ENCODE measurements at regions not wholly inside any gene's neighbourhood (a gene's known extent, or its start where the extent isn't known, plus 50 kb on each side); places are given as distances from the start of the nearest gene placed in this dataset.

DNA sequence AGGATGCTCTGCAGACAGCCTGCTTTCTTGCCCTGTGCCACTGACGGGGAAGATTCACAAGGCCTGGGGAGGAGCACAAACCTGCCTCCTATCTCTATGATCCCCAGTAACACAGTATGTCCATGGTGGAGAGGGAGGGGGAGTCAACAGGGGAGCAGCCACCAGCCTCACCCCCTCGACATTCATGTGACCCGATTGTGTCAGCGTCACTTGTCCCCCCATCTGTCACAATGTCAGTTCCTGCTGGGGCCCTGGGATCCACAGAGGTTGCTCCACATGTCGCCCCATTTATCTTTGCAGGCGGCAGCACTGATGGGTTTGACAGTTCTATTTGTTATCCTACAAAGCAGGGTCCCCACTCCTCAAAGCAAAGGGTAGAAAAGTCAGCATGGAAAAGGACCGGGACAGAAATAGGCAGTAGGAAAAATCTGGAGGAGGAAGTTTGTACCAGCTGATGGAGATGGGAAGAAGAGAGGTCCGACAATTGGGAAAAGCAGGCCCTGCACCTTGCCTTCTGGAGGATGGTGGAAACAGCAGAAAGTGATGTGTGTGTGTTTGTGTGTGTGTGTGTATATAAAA lies 130.9 kb downstream of the SEC16B start:
- ATAC-seq = no peak
- no peaks in the 10 kb centered on the region for H3K9me3 ChIP-seq
- H3K4me3 ChIP-seq = no peak overlapping the region
- no peak for DNase-seq
- intact Hi-C loops (cut with DNase I, micrococcal nuclease) = no loop called here
- TF ChIP-seq, protein P1, sequence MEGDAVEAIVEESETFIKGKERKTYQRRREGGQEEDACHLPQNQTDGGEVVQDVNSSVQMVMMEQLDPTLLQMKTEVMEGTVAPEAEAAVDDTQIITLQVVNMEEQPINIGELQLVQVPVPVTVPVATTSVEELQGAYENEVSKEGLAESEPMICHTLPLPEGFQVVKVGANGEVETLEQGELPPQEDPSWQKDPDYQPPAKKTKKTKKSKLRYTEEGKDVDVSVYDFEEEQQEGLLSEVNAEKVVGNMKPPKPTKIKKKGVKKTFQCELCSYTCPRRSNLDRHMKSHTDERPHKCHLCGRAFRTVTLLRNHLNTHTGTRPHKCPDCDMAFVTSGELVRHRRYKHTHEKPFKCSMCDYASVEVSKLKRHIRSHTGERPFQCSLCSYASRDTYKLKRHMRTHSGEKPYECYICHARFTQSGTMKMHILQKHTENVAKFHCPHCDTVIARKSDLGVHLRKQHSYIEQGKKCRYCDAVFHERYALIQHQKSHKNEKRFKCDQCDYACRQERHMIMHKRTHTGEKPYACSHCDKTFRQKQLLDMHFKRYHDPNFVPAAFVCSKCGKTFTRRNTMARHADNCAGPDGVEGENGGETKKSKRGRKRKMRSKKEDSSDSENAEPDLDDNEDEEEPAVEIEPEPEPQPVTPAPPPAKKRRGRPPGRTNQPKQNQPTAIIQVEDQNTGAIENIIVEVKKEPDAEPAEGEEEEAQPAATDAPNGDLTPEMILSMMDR (IDR thresholded peaks at IDR 0.05) = no peak
- H3K4me1 ChIP-seq (ENCODE audit: low read depth) = no peaks in the 10 kb centered on the region
- H3K36me3 ChIP-seq (ENCODE audit: low read depth) = no peaks in the 10 kb centered on the region

DNA sequence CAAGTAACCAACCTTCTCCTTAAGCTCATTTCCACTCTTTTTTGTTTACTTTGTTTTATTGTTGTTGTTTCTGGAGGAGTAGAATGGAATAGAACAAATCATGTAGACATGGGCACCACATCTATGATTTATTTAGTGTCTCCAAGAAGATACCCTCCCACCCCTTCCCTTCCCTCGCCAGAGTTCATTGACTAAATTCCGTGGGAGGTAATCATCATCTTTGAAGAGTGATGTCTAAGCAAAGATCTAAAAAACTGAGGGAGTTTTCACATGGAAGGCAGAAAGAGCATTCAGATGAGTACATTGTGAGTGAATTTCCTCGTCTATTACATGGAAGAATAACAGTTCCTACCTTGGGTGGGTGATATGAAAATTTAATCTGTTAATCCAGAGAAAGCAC lies 136.2 kb downstream of the SEC16B start:
- TF ChIP-seq, protein P1 (IDR thresholded peaks at IDR 0.05) = no peak
- Histone ChIP-seq H3K36me3 (ENCODE audit: low read depth) (no peaks in the 10 kb centered on the region), H3K4me1 (ENCODE audit: low read depth) (no peaks in the 10 kb centered on the region), H3K4me3 (no peak overlapping the region), H3K9me3 (no peaks in the 10 kb centered on the region)
- no peak for DNase-seq
- ATAC-seq = no peak
- intact Hi-C loops (cut with DNase I, micrococcal nuclease) = no loop called here

DNA sequence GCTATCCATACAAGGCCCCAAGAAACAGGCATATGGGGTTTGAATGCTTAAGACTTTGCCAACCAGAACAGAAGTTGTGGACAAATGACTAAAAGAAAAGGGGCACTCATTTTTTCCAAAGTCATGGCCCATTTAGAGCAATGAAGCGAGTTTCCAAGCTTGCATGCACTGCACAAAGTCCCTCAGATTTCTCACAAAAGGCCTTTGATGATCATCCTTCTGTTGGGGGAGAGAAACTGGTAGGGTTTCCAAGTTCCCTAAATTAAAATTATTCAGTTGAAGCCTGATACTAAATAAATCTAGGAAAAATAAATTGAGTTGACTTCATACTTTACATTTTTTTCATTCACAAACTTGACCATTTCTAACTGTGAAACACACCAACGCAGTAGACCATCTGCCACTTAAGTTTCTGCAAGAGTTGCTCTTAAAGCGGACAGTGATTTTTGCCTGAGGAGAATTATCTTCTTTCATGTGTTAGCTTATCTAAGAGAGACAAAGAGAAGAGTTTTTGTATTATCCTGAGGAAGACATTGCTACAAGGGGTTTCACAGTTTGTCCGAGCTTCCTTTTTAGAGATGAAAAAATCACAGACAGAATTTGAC lies 139.2 kb downstream of the SEC16B start:
- intact Hi-C loops (cut with DNase I, micrococcal nuclease) = no loop called here
- TF ChIP-seq, protein P1 (IDR thresholded peaks at IDR 0.05) = no peak

DNA sequence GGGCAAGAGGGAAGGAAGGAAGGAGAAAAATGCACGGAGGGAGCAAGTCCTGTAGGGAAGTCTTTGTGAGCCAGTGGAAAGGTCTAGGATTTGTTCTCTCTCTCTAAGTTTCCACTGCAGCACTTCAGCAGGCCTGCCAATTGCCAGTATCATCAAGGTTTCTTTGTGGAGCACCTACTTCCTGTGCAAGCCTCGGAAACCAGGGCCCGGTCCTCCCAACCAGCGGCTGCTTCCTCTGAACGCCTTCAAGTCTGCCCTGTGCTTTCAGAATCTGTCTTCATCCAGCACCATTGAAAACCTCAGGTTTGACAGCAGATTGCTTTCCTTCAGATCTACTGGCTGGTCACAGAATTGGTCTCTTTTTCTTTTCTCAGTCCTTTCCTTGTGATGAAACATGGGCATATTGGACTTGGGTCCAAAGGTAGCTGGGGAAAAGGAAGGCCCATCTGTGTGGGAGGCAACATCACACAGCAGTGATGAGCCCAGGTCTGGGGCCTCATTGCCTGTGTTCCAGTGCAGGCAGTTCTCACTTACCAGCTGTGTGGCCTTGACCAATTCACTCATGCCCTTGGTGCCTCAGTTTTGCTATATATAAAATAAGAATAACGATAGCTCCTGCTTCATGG lies 144.5 kb downstream of the SEC16B start:
- intact Hi-C loops (cut with DNase I, micrococcal nuclease) = no loop called here
- TF ChIP-seq, protein P1 (IDR thresholded peaks at IDR 0.05) = no peak
- ATAC-seq (no peak), DNase-seq (no peak)
- Histone ChIP-seq H3K4me3 (no peak overlapping the region), H3K4me1 (ENCODE audit: low read depth) (no peaks in the 10 kb centered on the region), H3K9me3 (no peaks in the 10 kb centered on the region), H3K36me3 (ENCODE audit: low read depth) (no peaks in the 10 kb centered on the region)

More for the DNA sequence above, 139.2 kb downstream of the SEC16B start:
- Histone ChIP-seq H3K4me1 (ENCODE audit: low read depth) (no peaks in the 10 kb centered on the region), H3K4me3 (no peak overlapping the region), H3K36me3 (ENCODE audit: low read depth) (no peaks in the 10 kb centered on the region), H3K9me3 (no peaks in the 10 kb centered on the region)
- no peak for DNase-seq
- ATAC-seq = no peak

DNA sequence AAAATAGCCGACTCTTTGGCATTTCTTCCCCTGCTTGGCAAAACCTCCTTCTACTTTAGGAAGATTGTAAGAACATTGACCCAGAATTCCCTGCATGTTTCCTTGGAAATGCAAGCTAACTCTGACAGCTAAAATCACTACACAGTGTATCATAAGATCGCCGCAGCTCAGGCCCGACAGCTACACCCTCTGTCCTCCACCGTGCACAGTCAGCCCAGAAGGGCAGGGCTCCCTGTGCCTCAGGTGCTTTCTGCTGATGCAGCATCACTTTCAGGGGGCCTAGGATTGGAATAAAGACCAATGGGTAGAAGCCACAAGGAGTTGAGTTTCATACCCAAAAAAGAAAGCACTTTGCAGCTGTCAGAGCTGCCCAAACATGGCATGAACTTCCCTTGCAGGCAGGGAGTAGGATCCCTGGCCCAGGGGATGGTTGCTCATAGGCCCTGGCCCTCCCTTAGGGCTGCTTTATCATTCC lies 145.3 kb downstream of the SEC16B start:
- H3K9me3 ChIP-seq = no peaks in the 10 kb centered on the region
- H3K4me1 ChIP-seq (ENCODE audit: low read depth) = no peaks in the 10 kb centered on the region
- ATAC-seq = no peak
- intact Hi-C loops (cut with DNase I, micrococcal nuclease) = no loop called here
- H3K36me3 ChIP-seq (ENCODE audit: low read depth) = no peaks in the 10 kb centered on the region
- DNase-seq = no peak
- no peak overlapping the region for H3K4me3 ChIP-seq
- TF ChIP-seq, protein P1 (IDR thresholded peaks at IDR 0.05) = no peak
